ENCODE measurements at regions not wholly inside any gene's neighbourhood (a gene's known extent, or its start where the extent isn't known, plus 50 kb on each side); places are given as distances from the start of the nearest gene placed in this dataset.

GRCh38 chrY:14330362-14330761, 194.0 kb upstream of the NLGN4Y start:
- Histone ChIP-seq H2BK120ac (replicated peaks; ENCODE audit: low read depth, low read length) (no peak overlapping the region), H3K36me3 (ENCODE audit: control insufficient read depth in 2 of 4, insufficient read depth in 4 of 4, low read length in 3 of 4) (no peaks in the 10 kb centered on the region), H2BK20ac (ENCODE audit: low read length) (no peak overlapping the region), H3K4me3 (ENCODE audit: extremely low read depth in 1 of 4, insufficient read depth in 2 of 4, low read depth in 3 of 4, low read length in 4 of 4) (no peak overlapping the region), H2BK5ac (ENCODE audit: low read depth, low read length) (no peak overlapping the region), H3K18ac (ENCODE audit: extremely low read depth, low read length) (no peak overlapping the region), H3K23me2 (ENCODE audit: low read depth, low read length) (no peaks in the 10 kb centered on the region), H3K23ac (ENCODE audit: insufficient read length) (no peak overlapping the region), H2BK12ac (ENCODE audit: low read depth, low read length) (no peak overlapping the region), H3K4me2 (ENCODE audit: insufficient read depth in 1 of 2, low read depth in 2 of 2, low read length in 2 of 2) (no peak overlapping the region), H3K79me1 (ENCODE audit: low read depth, low read length) (no peaks in the 10 kb centered on the region), H3K27ac (ENCODE audit: low read depth, low read length) (no peak overlapping the region), H4K91ac (replicated peaks; ENCODE audit: insufficient read length, low read length) (no peak overlapping the region), H2BK15ac (ENCODE audit: low read length) (no peak overlapping the region), H4K20me1 (replicated peaks in 1 of 2; ENCODE audit: control insufficient read depth in 1 of 2, insufficient read depth in 2 of 2, low read length in 2 of 2) (no peaks in the 10 kb centered on the region), H3K9ac (replicated peaks in 1 of 4; ENCODE audit: extremely low read depth in 1 of 4, low read depth in 3 of 4, low read length in 3 of 4) (no peak overlapping the region), H3K56ac (replicated peaks; ENCODE audit: insufficient read length, low read depth, low read length) (no peak overlapping the region), H3K4ac (replicated peaks; ENCODE audit: insufficient read length, low read depth, low read length) (no peak overlapping the region), H3K27me3 (replicated peaks in 1 of 4; ENCODE audit: control insufficient read depth in 3 of 4, extremely low read depth in 1 of 4, insufficient read depth in 3 of 4, low read length in 3 of 4) (no peaks in the 10 kb centered on the region), H3K4me1 (replicated peaks in 1 of 4; ENCODE audit: control insufficient read depth in 3 of 4, insufficient read depth in 4 of 4, low read length in 3 of 4) (no peaks in the 10 kb centered on the region; a peak in 2 of 7 replicates), H2AFZ (ENCODE audit: low read length) (no peak overlapping the region), H3K79me2 (ENCODE audit: control insufficient read depth in 1 of 2, insufficient read depth in 2 of 2, low read length in 2 of 2) (no peaks in the 10 kb centered on the region), H4K8ac (ENCODE audit: extremely low read depth, insufficient read depth, low read length) (no peak overlapping the region), H2AK5ac (ENCODE audit: low read depth, low read length) (no peak overlapping the region), H3K14ac (ENCODE audit: insufficient read length) (no peak overlapping the region), H3K9me3 (ENCODE audit: insufficient read depth in 2 of 2, low read depth in 1 of 2, low read length in 1 of 2) (no peaks in the 10 kb centered on the region), H4K5ac (ENCODE audit: insufficient read length, low read depth, low read length) (no peak overlapping the region)
- ChIA-PET CTCF (ENCODE audit: partially characterized antibody) (no interaction called here), POLR2A (ENCODE audit: partially characterized antibody) (no interaction called here)
- DNase-seq (ENCODE audit: low read depth in 1 of 2, low spot score in 2 of 2) = no peak
- no peak for FAIRE-seq
- TF ChIP-seq CEBPB (IDR thresholded peaks at IDR 0.05; ENCODE audit: low read depth, low read length) = no peak
- TF ChIP-seq SUZ12 (IDR thresholded peaks at IDR 0.05; ENCODE audit: low read length) = no peak
- TF ChIP-seq TCF12 (IDR thresholded peaks at IDR 0.05; ENCODE audit: low read depth, low read length) = no peak
- TF ChIP-seq SIRT6 (IDR thresholded peaks at IDR 0.05; ENCODE audit: low read length) = no peak
- no peak for TF ChIP-seq KDM5A (IDR thresholded peaks at IDR 0.05; ENCODE audit: low read length)
- TF ChIP-seq GTF2F1 (IDR thresholded peaks at IDR 0.05; ENCODE audit: borderline replicate concordance, low read depth, low read length) = no peak
- TF ChIP-seq USF2 (IDR thresholded peaks at IDR 0.05; ENCODE audit: low read length) = no peak
- no peak for TF ChIP-seq TAF1 (IDR thresholded peaks at IDR 0.05; ENCODE audit: low read depth, low read length)
- TF ChIP-seq JUND (IDR thresholded peaks at IDR 0.05; ENCODE audit: low read length) = no peak
- TF ChIP-seq EGR1 (IDR thresholded peaks at IDR 0.05; ENCODE audit: borderline replicate concordance, low read depth, low read length) = no peak
- no peak for TF ChIP-seq HDAC6 (IDR thresholded peaks at IDR 0.05; ENCODE audit: low read depth, low read length)
